LNCaP clone FGC (cell line): ENCODE measurements at regions not wholly inside any gene's neighbourhood (a gene's known extent, or its start where the extent isn't known, plus 50 kb on each side); places are given as distances from the start of the nearest gene placed in this dataset.

Experiments used
- DNase-seq: peaks from one replicate; pipeline ENCODE4 v3.0.0-alpha.2; 2011; ENCODE audit warnings: low read depth
- H3K4me3 ChIP-seq: 2 replicates; pipeline ENCODE4 v1.5.1; 2011; ENCODE audit warnings: mild to moderate bottlenecking, low read depth, low read length, control low read depth
- CTCF ChIP-seq: IDR thresholded peaks from 2 replicates; pipeline ENCODE4 v1.5.1; 2012; ENCODE audit warnings: mild to moderate bottlenecking; ENCODE audit not compliant: control insufficient read depth, insufficient read depth; ENCODE audit errors: extremely low read depth

GRCh38 chr12:53830631-53831030 lies 78.9 kb upstream of the CISTR start:
- no peak for DNase-seq
- no peak overlapping the region for H3K4me3 ChIP-seq
- no peak for TF ChIP-seq CTCF

GRCh38 chr12:53836119-53836655 lies 84.4 kb upstream of the CISTR start:
- no peak for TF ChIP-seq CTCF
- no peak for DNase-seq
- H3K4me3 ChIP-seq: no peak overlapping the region

GRCh38 chr12:53838978-53839377 lies 87.2 kb upstream of the CISTR start:
- H3K4me3 ChIP-seq: no peak overlapping the region
- no peak for TF ChIP-seq CTCF
- DNase-seq: no peak

GRCh38 chr12:53840316-53840715 lies 88.5 kb upstream of the CISTR start:
- no peak for DNase-seq
- no peak overlapping the region for H3K4me3 ChIP-seq
- TF ChIP-seq CTCF: no peak

- no peak for DNase-seq
- no peak for TF ChIP-seq CTCF
- H3K4me3 ChIP-seq: no peak overlapping the region
These were observed 90.9 kb upstream of the CISTR start for GRCh38 chr12:53842686-53843085.

- no peak overlapping the region for H3K4me3 ChIP-seq
- TF ChIP-seq CTCF: no peak
- no peak for DNase-seq
These were observed 91.8 kb upstream of the CISTR start for GRCh38 chr12:53843545-53843944.
